GM12872 (cell line): ENCODE measurements at regions not wholly inside any gene's neighbourhood (a gene's known extent, or its start where the extent isn't known, plus 50 kb on each side); places are given as distances from the start of the nearest gene placed in this dataset.
A peak's percentile ranks its signal among the peaks of the same experiment; 100 is the strongest.

Experiments
- CTCF ChIP-seq: IDR thresholded peaks from 3 replicates; pipeline ENCODE4 v1.5.1; 2011; ENCODE audit warnings: low read depth, mild to moderate bottlenecking, low read length, moderate library complexity; ENCODE audit not compliant: insufficient read depth

- no peak for TF ChIP-seq CTCF
These were observed 256.4 kb downstream of the SS18 start for GRCh38 chr18:25834061-25834460.

- peak; percentile 98 for TF ChIP-seq CTCF
These were observed 258.3 kb downstream of the SS18 start for GRCh38 chr18:25832001-25832604.

DNA sequence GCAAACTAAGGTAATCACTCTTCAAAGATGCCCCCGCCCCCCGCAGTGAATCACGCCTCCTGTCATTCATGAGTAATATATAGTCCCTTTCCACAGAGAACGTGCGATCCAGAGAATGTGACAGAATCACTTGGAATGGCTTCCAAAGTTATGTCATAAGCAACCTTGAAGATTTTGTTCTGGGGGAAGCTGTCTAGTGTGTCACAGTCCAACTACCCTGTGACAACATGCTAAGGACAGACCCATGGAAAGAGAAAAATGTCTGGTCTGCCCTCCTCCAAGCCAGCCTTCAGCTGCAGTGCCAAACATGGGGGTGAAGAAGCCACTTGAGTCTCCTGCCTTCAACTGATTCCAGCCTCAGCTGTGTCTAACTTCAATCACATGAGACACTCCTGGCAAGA is 259.1 kb downstream of the SS18 start:
- no peak for TF ChIP-seq CTCF

- no peak for TF ChIP-seq CTCF
These were observed 259.6 kb downstream of the SS18 start for GRCh38 chr18:25830787-25831186.

DNA sequence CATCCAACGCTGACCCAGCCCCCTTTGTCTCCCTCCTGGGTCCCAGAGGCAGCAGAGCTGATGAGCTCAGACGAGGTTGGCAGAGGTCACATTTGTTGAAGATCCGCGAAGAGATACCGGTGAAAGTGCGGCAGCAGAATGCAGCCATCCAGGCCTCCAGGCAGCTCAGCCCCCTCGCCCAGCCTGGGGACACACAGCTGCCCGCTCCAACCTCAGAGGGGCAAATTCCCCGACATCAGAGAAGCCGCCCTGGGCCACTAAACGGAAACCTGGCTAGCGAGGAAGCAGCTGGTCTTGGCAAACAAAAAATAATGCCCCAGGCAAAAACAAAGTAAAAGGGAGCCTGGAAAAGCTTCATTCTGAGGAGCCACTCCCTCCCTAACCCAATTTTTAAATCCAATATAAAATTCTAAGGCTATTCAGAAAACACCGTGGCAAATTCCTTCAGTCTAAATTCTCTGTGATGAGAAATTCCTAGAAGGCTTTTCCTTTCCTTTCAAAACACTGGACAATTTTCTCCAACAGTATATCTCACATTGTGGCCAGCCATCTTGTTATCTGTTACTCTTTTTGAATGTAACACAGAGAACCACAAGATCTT is 262.4 kb downstream of the SS18 start:
- TF ChIP-seq CTCF: no peak

- TF ChIP-seq CTCF: no peak
These were observed 263.2 kb downstream of the SS18 start for GRCh38 chr18:25827228-25827627.

- TF ChIP-seq CTCF: no peak
These were observed 263.6 kb downstream of the SS18 start for GRCh38 chr18:25826823-25827222.
